Esophagus muscularis mucosa (tissue), 3 donors: ENCODE measurements at regions not wholly inside any gene's neighbourhood (a gene's known extent, or its start where the extent isn't known, plus 50 kb on each side); places are given as distances from the start of the nearest gene placed in this dataset.

Source experiments
- POLR2A ChIP-seq: fragments of 450-650 bp; IDR thresholded peaks from one replicate; pipeline ENCODE4 v1.6.1; 2017; ENCODE audit warnings: antibody characterized with exemption, moderate library complexity, mild to moderate bottlenecking, low read depth
- TF ChIP-seq, protein P1 (sequence below), 3 experiments: fragments of 200-600 bp in 2 of 3; fragments of 450-650 bp in 1 of 3; sonication (generic) in 2 of 3; IDR thresholded peaks; one replicate each; pipeline ENCODE4 v1.5.1; 2017 to 2019; ENCODE audit warnings: antibody characterized with exemption in 3 of 3, mild to moderate bottlenecking in 2 of 3, moderate library complexity in 1 of 3

DNA sequence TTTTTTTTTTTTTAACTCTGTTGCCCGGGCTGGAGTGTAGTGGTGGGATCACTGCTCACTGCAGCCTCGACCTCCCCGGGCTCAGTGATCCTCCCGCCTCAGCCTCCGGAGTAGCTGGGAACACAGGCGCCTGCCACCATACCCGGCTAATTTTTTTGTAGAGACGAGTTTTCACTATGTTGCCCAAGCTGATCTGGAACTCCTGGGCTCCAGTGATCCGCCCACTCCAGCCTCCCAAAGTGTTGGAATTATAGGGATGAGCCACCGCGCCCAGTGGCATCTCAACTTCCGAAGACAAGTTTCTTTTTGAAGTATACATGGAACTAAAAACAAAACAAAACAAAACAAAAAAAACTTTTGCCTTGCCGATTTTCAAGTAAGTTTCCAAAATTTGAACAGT is 66.6 kb upstream of the ZNF184 start:
- TF ChIP-seq, protein P1, sequence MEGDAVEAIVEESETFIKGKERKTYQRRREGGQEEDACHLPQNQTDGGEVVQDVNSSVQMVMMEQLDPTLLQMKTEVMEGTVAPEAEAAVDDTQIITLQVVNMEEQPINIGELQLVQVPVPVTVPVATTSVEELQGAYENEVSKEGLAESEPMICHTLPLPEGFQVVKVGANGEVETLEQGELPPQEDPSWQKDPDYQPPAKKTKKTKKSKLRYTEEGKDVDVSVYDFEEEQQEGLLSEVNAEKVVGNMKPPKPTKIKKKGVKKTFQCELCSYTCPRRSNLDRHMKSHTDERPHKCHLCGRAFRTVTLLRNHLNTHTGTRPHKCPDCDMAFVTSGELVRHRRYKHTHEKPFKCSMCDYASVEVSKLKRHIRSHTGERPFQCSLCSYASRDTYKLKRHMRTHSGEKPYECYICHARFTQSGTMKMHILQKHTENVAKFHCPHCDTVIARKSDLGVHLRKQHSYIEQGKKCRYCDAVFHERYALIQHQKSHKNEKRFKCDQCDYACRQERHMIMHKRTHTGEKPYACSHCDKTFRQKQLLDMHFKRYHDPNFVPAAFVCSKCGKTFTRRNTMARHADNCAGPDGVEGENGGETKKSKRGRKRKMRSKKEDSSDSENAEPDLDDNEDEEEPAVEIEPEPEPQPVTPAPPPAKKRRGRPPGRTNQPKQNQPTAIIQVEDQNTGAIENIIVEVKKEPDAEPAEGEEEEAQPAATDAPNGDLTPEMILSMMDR (IDR thresholded peaks at IDR 0.05), result no peak
- no peak for TF ChIP-seq POLR2A
